Daoy (cell line): ENCODE measurements at regions not wholly inside any gene's neighbourhood (a gene's known extent, or its start where the extent isn't known, plus 50 kb on each side); places are given as distances from the start of the nearest gene placed in this dataset.
"Not testable (repeated sequence)": the region's sequence is repeated elsewhere in the genome, so short reads cannot be mapped to it uniquely, and the experiment has no call there.

Experiments used
- DNase-seq: peaks from one replicate; pipeline ENCODE4 v3.0.0-alpha.2; 2015; ENCODE audit warnings: low read depth

DNA sequence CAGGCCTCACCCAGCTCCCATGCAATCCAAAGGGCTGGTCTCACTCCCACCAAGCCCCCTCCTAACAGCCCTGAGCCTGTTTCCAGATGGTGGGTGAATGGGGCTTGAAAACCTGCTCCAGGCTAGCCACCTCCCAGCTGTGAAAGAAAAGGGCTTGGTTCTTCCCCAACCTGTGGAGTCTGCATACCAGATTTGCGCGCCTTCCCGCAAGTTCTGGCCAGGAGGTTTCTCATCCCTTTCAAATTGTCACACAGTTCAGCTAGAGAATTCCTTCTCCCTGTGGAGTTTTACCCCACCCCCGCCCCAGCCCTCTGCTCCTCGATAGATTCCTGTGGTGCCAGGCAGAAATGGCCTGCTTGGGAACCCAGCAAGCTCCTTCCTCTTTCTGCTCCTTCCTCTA lies 734.6 kb upstream of the FAT3 start:
- no peak for DNase-seq

DNA sequence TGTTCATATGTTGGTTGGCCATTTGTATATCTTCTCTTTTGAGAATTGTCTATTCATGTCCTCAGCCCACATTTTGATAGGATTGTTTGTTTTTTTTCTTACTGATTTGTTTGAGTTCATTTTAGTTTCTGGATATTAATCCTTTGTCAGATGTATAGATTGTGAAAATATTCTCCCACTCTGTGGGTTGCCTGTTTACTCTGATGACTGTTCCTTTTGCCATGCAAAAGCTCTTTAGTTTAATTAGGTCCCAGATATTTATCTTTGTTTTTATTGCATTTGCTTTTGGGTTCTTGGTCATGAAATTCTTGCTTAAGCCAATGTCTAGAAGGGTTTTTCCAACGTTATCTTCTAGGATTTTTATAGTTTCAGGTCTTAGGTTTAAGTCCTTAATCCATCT lies 740.7 kb upstream of the FAT3 start:
- DNase-seq, result not testable (repeated sequence)

DNA sequence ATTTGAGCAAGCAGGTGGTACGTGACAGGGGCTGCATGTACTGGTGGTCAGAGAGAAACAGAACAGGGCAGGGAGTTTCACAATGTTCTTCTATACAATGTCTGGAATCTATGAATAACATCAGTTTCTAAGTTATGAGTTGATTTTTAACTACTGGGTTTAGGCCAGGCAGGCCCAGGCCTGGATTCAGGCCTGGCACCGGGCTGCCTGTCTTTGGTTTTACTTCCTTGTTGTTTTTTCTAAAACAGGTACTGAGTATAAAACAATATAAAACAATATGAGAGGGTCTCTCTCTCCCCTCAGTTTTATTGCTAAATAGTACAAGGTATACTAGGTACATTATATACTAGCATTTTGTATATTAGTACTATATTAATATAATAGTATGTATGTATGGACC lies 742.7 kb upstream of the FAT3 start:
- DNase-seq, result not testable (repeated sequence)

DNA sequence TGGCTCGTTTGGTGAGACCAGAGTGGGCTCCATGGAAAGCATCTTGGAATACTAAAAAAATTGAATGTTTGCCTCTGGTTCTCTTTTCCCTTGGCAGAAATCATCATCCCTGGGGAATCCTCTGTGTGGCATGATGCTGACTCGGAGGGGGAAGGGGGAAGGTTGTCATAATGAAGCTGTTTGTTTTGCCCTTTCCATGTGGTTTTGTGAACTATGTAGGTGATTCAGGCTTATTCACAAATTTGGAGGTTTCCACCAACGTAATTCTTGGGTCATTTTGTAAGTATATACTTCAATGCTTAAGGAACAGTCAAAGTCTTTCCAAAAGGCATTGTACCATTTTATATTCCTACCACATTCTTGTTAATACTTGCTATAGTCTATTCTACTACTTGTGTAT lies 754.0 kb upstream of the FAT3 start:
- no peak for DNase-seq

DNA sequence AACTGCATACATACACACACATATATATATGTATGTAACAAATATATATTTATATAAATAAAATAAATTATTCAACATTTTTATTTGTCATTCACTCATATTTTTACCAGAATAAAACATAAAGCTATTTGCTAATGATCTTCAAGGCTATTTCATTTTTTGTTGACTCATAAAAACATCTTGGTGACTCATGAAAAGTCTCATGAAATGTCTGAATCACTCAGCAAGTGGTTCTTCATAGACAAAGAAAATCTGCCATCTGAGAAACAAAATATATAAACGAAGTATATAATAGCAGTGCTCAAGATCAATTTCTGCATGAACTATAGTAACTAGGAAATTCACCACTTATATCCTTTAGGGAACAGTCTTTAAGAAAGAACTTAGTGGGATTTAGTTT lies 764.8 kb upstream of the FAT3 start:
- DNase-seq, result no peak

DNA sequence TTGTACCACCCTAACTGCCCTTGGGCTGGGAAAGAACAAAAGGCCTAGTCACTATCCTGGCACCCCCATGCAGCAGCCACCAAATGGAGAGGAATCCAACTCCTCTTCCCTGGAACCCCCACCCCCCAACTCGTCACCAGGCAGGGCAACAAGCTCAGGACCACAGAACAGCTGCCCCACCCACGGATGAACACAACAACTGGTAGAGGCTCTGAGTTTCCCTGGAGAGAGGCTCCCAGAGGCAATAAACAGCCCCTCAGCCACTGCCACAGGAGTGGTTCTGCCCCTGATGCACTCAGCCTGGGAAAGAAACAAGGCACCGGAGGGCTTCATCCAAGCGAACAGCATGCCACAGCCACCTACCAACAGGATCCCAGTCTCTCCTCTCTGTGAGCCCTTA lies 778.4 kb upstream of the FAT3 start:
- DNase-seq, result no peak

DNA sequence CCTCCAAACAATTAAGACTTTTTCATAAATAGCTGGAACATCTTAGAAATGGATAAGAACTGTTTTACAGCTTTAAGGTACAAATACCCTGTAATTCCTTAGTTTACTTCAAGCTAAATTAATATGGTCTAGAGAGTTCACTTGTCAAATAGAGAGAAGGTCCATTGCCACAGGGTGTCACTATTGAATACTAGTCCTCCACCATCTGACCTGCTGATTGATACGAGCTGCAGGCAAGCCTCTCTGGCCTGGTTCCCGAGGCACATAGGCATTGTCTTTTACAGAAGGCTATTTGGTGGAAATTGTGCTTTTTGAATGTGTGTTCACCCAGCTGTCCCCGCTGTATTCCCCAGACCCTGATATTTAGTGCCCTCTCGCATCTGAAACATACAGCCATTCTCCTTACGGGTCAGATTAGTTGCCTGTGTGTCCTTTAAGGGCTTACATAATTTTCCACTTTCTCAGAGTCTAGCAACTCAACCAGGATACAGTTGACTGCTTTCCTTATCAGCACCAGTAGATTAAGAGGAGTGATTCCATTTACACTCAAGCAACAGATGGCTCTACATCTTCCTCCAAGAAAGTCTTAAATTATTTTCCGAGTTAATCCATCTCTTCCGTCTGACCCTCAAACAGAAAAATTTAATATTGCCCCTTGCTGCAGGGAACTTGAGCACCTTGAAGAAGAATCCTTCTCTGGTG lies 788.8 kb upstream of the FAT3 start:
- no peak for DNase-seq

DNA sequence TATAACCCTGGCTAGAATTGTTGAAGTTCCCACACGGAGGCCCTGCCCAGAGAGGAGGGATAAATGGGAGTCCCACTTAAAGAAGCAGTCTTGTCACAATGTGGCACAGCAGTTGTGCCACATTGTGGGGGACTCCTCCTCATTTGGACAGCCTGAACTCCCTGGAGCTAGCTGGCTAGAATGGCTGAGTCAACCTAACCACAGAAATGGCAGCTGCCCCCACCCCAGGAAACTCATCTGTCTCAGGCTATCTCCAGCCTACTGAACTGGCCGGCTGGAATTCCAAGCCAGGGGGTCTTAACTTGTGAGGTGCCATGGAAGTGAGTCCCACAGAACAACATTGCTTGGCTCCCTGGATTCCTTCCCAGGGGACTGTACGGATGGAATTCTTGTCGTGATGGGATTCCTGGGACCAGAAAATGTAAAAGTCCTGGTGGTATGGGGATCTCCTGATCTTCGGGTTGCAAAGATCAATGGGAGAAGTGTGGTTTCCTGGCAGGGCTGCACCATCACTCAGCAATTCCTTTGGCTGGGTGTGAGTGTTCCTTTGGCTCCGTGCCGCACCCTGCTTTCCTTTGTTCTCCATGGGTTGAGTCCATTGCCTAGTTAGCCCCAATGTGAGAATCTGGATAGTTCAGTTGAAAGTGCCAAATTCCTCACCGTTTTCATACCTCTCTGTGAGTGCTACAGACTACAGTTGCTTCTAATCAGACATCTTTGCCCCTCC lies 791.2 kb upstream of the FAT3 start:
- DNase-seq, result peak; percentile 18

DNA sequence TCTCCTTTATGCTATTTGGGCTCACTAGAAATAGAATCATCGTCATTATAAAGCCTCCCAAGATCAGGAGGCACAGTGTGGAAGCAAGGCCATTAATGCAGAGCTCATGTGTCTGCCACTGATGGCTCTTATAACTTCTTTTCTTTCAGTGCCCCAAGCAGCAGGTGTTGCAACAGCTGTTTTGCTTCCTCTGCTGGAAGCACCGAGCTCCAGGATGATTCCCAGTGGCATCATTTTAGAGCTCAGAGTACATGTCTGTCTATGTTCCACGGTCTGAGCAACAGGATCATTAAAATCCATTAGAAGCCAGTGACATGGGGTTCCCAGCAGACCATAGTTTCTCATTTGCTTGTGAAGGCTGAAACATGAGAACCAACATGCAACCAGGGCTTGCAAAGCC lies 803.0 kb upstream of the FAT3 start:
- no peak for DNase-seq

DNA sequence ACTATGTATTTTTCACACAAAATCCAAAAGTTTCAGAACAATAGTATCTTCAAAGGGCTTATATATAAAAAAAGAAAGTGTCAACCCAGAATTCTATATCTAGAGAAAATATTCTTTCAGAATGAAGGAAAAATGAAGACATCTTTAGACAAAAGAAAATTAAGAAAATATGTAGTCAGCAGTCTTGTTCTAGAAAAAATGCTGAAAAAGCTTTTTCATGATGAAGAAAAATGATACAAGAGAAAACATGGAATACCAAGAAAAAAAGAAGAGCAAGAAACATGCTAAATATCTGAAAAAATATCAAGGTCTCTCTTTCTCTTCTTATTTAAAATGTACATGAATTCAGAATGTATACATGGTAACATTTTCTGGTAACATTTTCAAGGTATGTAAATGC lies 816.8 kb upstream of the FAT3 start:
- no peak for DNase-seq

DNA sequence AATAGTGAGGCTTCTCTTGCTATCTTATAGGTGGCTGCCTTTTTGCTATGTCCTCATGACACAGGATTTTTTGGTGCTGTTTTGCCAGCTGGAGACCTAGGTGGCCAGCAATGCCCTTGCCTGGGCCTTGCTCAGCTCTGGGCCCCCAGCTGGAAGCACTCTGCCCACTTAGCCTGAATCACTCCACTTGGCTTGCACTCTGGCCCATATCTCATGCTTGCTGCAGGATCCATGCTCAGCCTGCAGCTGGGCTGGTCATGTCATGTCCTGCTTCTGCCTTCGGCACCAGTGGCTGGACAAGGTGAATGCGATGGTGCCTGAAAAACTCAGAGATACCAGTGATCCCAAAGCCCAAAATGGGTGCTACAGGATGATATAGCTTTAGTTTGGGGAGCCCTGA lies 818.6 kb upstream of the FAT3 start:
- no peak for DNase-seq

DNA sequence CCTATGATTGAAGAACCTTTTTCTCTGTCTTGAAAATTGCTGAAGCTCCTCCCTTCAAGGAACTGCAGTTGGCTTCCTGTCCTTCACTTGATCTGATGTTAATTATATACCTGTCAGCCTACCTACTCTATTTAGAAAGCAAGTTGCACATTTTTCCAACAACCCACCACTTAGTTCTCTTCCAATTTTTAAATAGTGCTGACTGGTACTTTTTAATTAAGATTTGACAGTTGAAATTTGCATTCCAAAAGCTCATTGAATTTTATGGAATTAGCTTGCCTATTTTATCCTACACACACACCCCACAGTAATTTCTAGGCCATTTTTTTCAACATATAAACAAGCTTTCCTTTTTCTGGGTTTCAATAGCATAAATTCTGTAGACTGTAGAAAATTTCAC lies 820.3 kb upstream of the FAT3 start:
- DNase-seq, result no peak

DNA sequence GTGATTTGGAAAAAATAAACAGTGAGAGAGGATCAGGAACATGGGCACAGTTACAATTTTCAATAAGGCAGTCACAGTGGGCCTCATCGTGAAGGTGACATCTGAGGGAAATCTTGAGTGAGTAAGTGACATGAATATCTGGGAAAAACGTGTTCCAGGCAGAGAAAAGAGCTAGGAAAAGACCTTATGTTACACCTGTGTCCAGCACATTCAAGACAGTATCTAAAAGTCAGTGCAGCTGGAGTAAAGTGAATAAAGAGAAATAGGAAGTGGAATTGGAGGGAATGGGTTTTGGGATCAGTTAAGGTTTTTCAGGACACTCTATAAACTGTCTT lies 827.5 kb upstream of the FAT3 start:
- DNase-seq, result no peak

DNA sequence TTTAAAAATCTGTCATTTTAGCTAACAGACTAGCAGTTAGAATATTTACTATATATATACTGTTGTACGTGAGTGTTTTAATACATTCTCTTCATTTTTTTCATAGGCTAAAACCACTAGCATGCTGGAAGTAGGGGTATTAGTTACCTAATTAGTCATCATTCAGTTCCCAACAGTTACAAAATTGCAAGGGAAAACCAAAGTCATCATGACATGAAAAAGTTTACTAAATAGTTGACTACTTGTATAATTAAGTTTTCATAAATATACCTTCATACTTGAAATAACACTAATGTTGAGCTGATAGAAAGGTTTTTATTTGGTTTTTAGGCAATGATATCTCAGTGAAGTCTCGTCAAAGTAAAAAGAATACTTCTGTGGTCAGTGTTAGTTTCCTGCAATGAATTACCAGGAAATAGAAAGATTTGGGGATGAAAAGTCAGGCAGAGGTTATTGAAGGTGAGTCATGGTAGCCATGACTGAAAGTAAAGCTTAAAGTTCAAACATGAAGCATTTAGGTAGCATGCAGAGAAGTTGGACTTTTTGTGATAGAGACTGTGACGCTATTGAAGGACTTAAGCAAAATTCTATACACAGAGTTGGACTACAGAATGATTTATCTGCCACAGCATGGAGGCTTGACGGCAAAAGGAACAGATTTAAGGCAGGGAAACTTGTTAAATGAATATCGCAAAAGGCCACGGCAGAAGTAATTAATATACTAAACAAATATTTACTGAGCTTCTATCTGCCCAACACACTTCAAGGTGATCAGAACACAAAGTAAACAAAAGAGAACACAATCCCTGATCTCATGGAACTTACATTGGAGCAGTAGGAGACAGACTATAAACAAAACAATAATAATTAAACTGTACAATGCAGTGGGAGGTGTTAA lies 828.1 kb upstream of the FAT3 start:
- DNase-seq, result peak; percentile 17

DNA sequence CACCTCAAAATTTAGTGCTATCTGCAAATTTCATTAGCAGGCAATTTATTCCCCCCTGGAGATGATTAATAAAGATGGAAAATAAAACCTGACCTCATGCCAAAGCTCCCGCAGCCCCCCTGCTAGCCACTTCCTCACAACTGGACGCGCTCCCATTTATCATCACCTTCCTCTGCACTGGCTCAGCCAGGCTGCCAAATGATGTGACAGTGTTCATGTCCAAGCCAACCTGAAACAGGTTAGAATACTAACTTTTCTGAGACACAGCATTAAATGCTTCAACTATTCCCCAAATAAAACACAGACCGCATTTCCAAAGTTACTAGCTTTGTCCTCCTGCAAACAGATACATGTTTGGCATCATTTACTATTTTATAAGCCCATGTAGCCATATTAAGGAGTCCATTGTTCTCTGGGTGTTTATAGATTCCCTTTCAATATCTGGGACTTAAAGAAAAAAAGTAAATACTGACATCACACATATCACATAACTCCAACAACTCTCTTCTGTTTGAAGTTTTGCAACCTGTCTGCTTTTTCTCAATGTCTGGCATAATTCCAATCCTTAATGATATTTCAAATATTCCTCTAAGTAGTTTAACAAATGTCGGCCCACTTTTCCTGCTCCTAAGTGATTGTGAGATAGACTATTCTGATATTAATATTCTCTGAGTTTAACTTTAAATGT lies 829.7 kb upstream of the FAT3 start:
- no peak for DNase-seq

DNA sequence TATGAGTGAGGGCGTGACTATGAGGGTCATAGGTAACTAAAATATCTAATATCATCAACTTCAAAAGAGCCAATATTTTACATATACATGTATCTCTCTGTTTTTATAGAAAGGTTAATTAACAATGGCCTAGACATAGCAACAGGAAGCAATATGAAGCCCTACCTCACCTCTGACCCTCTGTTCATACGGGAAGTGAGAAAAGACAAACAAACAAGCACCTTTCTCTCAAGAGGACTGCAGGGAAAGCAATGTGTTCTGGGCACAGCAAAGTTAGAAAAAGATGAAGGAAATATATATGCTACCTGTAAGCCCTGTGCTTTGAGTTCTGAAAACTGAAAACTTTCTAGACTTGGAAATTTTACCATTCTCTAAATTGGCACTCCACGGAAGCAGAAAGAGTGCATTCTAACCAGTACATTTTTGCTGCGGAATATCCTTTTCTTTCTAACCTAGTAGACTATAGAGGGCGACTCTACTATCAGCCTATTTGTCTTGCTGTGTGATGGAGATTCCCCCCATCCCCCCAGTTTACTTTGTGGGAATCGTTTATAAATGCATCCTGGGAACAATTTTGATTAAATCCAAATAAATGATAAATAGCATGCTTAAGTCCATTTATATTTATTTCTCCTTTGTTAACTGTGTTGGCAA lies 830.4 kb upstream of the FAT3 start:
- DNase-seq, result no peak

DNA sequence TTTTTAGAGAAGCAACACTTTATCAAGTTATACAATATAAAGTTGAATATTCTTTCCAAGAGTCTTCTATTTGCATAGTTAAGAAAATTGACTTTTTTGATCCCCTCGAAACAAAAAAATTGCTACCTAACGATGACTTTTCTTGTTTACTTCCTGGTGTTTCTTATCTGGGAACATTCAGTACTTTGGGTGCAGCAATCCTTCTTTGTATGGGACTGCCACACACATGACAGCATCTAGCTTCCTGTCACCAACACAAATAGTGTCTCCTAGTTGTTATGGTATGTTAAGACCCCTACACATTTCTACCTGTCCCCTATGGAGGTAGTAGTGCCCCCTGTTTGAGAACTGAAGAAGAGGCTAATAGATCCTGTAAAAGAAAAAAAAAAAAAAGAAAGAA lies 841.7 kb upstream of the FAT3 start:
- DNase-seq, result no peak

DNA sequence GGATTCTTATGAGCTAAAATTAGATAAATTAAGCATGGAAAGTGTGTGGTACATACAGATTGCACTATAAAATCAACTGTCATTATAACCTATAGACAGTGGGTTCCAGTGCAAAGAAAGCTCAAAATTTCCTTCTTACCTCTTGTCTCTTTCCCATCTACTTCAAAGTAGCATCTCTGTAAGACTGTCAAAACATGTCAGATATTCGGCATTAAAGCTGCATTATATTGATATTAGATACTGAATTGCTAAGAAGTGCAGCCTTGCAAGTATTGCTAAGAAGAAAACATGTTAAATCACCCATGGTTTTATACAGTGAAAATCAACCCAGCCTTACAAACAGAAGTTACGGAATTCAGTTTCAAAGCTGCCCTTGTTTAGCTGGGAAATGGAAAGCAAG lies 849.8 kb upstream of the FAT3 start:
- no peak for DNase-seq

DNA sequence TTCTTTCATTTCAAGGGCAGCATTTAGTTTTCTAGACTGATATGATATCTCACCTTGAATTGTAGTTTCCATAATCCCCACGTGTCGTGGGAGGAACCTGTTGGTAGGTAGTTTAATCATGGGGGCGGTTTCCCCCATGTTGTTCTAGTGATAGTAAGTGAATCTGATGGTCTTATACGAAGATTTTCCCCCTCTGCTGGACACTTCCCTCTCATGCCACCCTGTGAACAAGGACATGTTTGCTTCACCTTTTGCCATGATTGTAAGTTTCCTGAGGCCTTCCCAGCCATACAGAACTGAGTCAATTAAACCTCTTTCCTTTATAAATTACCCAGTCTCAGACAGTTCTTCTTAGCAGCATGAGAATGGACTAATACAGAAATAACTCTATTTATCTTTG lies 851.1 kb upstream of the FAT3 start:
- DNase-seq, result no peak

DNA sequence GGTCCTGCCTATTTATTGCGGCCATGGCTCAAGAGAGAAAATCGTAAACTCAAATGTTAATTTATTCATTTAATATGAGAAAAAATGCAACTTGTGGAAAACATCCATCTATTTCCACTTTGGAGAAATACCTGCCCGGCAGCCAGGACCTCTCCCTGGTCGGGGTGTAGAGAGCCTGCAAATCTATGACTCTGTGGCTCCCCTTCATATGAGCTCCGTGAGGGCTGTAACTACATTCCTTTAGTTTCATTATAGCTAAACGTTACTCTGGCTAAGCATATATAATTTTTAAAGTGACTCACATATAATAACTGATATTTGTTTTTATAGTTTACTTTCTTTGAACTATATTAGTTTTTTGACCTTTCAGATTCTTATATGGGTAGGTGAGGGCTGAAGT lies 857.8 kb upstream of the FAT3 start:
- DNase-seq, result no peak

DNA sequence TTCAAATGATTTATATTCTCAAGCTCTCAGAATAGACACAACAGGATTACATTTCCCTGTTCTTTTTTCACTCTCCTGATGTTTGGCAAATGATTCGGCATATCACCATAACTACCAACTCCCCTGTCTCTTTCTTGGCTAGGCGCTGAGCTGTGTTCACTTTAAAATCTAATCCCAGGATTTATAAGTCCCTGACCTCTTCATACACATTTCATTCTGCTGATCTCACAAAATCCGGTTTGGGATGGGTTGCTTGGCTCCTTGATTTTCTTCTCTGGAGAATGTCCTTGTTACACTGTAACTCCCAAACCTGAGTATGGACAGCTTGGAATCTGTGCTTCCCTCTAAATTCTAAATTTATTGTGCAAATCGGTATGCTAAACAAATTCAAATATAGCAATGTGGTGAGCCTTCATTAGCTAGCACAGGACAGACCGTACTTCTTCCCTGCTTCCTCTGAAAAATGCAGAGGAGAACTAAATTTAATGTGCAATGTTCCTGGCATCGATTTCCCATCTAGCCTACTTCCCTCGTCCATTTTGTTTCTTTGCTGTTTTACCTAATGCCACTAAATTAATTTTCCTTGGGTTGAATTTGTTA lies 858.5 kb upstream of the FAT3 start:
- DNase-seq, result no peak
